GM21515 (cell line): ENCODE measurements at regions not wholly inside any gene's neighbourhood (a gene's known extent, or its start where the extent isn't known, plus 50 kb on each side); places are given as distances from the start of the nearest gene placed in this dataset.
"Not testable (repeated sequence)": the region's sequence is repeated elsewhere in the genome, so short reads cannot be mapped to it uniquely, and the experiment has no call there.

Source experiments
- ATAC-seq: cut with Tn5 transposase; IDR thresholded peaks from one replicate; pipeline ENCODE4 v1.9.1; 2021; ENCODE audit not compliant: unreplicated experiment

DNA sequence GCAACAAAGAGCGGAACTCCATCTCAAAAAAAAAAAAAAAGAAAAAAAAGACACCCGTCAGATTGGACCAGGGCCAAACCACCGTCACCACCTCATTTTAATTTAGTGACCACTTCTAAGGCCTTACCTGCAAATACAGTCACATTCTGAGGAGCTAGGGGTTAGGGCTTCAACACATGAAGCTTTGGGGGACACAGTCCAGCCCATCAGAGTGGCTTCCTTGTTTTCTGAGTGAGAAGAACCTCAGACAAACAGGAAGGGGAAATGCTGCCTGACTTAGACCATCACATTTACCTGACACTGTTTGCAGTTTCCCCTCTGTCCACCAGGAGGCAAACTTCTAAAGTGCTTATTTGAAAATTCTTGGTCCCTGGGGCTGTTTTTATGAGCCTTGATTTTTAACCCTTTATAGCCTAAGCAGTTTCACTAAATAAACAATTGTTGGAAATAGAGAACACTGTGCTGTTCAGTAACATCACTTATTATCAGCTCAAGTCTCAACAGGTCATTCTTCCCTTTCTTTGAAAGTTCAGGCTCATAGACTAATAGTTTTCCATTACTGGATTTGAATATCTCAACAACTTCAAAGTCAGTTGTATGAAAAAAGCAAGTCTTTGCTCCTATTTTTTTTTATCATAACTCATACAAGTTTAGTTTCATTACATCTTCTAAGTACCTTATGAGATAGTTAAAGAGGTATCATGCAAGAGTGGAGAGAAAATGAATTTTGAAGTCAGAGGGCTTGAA is 74.9 kb upstream of the WASF3 start:
- ATAC-seq: peak; percentile 75

DNA sequence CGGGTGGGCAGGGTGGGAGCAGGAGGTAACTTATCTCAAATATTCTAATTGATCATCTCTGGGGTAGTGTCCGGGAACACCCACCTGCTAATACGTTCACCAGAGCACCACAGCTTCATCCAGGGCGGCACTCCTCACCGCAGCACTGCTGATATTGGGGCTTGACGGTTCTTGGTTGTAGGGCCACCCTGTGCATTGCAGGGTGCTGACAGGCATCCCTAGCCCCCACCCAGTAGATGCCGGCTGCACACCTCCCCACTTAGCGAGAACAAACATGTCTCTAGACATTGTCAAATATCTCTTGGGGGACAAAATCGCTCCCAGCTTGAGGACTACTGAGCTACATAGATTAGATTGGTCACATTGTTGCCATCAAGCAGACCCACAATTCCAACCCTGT is 73.9 kb upstream of the WASF3 start:
- no peak for ATAC-seq

DNA sequence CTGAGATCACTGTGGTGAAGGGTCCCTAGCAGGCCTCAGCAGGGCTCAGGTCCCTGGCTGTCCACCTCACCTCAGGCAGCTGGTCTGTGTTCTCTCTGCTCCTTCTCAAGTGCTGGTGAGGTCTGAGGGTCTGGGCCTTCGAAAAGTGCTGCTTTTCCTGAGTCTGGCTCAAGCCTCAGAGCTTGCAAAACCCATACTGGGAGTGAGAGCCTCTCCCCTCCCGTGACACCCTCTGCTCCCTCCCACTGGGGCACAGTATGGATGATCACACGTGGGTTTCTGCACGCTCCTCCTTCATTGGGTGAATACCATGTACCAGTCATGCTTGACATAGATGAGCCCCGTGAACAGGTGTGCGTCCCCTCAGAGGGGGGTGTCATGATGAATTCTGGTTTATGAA is 73.3 kb upstream of the WASF3 start:
- ATAC-seq: no peak

DNA sequence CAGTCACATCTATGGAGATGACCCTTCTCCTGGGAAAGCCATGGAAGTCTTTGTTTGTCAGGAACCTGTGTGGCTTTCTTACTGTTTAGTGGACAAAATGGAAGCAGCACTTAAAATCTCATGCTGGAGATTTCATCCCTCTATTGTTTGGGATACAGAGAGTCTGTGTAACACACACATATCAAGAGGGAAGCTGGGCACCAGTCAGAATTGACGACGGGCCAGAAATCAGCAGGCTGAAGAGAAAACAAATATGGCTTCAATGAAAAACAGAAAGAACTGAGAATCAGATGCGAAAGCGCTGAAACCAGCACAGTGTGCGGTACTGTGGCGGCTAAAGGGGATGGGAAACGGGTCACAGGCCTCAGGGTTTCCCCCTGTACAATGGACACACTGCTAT is 72.2 kb upstream of the WASF3 start:
- ATAC-seq: no peak

DNA sequence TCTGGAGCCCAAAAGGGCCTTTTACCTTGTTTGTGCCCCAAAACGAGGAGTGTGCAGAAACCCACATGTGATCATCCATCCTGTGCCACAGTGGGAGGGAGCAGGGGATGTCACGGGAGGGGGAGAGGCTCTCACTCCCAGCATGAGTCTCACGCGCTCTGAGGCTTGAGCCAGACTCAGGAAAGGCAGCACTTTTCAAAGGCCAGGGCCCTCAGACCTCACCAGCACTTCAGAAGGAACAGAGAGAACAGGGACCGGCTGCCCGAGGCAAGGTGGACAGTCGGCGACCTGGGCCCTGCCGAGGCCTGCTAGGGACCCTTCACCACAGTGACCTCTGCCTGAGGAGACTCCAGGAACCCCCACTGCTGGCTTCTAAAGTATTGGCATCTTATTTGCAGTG is 71.7 kb upstream of the WASF3 start:
- ATAC-seq: no peak

DNA sequence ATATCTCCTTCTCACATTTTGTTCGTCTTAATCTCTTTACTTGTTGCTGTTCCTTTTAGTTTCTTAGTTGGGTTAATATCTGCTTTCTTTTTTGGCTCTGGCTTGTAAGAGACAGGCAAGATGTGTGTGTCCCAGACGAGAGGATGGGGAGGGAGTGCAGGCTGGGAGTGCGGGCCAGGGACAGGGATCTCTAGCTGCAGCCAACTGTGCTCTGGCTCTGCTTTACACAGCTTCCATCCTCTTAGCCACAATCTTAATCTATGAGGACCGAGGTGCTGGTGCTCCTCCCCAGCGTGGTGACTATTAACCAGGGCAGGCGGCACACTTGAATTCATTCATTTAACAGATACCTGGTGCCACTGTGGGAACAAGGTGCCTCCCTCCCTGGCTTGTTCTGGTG is 70.9 kb upstream of the WASF3 start:
- no peak for ATAC-seq

DNA sequence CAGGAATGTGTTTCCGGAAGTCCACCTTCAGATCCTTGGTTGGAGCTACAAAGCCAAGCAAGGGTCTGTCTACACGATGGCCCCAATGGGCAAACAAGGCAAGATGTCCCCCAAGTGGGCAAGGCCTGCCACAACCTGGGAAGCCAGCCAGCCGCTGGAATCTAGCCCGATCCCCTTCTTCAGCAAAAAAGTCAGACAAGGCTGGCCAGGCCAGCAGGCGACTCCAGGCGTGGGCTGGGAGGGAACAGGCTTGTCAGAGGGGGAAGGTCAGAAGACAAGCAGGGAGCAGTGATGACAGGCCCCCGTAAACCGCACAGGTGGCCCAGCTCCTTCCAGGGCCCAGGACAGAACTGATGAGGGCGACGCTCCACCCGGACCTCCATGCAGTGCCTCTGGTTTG is 69.7 kb upstream of the WASF3 start:
- no peak for ATAC-seq

DNA sequence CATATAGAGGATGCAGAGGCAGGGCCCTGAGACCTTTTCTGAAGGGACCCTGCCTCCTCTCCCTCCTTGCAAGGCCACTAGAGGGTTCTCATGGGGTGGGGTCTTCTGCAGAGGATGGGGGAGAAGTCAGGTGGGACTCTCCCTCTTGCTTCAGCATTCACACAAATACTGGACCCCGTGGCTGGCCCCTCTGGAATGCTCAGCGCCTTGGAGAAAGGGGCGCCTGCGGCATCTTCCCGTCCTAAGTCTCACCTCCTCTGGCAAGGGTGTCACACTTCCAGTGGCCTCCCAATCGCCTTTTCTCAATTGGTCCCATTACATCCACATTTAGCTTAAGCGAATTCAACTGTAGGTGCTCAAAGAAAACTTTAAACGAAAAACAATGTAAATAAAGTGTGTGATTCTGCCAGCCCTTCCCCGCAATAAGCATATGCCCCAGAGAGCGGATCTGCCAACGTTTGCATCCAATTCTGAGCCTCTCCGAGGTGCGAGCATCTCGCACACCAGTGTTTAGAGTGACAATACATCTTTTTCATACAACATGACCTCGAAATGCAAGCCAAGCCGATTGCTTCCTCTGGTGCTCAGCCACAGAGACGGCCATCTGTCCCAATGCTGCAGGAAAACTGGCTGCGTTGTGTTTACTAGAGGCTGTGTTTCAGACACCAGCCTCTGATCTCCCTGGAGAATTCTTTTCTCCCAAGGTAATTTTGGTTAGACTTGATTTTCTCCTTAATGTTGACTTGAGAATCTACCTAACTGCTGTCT is 69.1 kb upstream of the WASF3 start:
- no peak for ATAC-seq

DNA sequence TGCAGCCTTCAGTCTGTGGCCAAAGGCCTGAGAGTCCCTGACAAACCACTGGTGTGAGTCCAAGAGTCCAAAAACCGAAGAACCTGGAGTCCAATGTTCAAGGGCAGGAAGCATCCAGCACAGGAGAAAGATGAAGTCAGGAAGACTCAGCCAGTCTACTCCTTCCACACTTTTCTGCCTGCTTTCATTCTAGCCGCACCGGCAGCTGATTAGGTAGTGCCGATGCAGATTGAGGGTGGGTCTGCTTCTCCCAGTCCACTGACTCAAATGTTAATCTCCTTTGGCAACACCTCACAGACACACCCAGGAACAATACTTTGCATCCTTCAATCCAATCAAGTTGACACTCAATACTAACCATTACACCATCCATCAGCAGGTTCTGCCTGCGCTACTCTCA is 65.2 kb upstream of the WASF3 start:
- not testable (repeated sequence) for ATAC-seq

DNA sequence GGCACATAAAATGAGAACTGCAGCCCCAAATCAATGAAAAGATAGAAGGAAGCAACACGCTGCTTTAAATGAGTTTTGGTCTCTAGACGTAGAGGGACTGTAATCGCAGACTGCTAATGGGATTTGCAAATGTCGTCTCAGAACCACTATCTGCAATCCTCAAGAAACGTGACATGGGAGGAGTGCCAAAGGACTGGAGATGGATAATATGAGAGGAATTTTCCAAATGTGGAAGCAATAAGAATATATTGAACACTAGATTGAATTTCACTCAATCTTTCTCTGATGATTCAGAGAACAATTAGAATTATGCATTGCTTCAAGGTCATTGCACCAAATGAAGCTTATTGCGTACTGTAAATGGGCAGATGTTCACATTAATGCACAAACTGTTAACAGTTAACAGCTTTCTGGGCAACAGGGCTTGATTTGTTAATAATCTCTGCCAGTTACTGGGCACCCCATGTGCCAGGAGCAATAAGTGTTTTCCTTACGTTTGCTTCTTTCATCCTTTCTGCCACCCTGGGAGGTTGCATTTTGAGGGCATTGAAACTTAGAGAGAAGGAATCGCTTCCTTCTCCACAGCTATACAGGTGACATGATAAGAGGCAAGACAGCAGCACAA is 62.8 kb upstream of the WASF3 start:
- ATAC-seq: no peak

DNA sequence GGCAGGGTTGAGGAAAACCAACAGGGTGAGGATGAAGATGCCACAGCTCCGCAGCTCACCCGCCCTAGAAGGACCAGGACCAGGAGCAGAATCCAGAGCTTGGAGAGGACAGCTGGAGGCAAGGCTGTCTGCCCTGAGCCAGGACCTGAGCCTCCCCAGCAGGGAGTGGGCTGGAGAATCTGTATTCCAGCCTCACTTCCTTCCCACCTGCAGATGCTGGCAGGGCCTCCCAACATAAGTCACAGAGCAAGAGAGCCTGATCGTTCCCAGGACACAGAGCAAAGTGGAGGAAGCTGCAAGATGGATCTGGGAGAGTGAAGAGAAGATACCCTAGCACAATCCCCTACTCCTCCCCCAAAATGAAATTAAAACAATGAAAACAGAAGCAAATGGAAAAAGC is 61.7 kb upstream of the WASF3 start:
- no peak for ATAC-seq

DNA sequence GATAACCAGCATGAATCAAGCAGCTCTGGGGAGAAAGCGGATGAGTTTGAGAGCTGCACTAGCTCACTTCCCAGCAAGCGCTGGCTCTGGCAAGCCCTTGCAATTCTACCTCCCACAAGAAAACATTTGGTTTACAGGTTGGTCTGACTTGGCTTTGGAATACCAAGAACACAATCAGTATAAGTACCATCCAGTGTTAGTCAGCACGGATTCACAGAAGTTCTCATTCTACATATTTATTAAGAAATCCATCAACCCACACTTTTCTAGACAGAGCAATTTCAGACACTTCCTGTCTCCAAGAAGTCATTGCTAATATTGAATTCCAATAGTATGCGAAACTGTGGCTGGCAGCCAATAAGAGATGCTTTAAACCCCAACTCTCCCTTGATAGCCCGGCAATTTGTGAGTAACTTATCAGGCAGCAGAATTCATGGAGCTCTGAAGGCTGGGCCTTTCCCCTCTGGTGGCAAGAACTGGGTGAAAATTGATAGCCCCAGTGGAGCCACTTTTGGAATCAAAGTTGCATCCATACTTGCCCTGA is 59.4 kb upstream of the WASF3 start:
- no peak for ATAC-seq

DNA sequence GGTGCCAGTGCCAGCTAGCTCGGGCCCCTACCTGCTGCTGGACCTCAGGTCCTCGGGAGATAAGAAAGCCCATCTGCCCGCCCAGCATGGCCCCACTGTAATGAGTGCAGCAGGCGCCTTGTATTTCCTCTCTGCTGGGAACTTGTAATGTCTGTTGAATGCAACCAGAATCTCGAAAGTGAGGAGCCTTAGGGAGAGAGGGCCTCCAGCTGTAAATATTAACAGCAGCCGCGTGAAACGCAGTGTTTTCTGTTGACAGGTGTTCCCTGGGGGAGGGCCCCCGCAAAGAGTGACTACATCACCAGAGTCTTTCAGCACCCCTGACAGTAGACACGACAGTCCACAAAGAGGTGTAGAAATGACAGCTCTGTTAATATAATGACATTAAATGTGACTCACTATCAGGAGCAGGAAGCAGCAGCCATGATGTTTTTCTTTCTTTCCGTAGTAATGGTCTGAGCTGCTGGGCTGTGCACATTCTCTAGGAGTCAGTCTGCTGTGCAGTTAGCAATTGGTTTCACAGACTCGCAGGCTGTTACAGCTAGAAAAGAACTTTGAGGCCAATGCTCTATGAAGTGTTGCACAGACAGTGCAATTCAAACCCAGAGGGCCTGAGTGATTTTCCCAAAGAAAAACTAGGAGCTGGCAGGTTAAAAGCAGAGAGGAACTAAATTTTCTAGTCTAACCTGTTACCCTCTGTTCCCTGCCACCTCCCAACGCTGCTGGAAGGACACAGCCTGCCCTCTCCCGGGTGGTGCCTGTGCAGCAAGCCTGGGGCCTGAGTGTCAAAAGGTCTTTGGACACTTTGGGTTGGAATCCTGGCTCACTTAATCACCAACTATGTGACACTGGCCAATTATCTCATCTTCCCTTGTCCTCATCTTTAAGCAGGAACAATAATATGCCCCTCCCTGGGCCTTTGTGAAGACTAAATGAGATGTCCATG is 58.6 kb upstream of the WASF3 start:
- ATAC-seq: no peak

DNA sequence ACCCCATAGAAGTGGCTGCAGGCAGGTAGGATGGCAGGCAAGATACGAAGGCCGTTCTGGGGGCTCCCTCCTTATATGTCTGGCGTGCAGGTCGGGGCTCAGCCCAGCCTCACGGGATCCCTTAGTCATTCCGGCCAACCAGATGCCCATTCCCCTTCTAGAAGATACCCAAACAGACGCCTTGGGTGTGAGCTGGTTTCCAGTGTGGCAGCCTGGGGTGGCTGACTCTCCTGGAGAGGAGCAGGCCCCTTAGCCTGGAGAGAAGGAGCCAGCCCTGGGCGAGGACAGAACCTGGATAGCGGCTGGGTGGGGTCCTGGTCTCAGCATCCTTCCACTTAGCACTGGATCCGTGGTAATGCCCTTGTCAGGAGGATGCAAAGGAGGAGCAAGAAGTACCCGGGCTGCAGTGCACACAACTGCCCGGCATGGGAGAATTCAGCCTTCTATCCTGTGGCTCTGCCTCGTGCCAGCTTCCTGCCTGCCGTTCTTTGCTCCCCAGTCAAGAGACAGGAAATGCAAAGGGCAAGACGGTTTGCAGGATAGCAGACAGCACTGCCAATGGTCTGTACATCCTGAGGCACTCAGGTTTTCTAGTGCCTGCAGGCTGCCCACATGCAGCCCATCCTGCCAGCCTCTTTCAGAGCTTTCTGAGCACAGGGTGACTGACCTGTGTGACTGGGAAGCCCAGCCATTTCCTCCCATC is 56.7 kb upstream of the WASF3 start:
- ATAC-seq: no peak

DNA sequence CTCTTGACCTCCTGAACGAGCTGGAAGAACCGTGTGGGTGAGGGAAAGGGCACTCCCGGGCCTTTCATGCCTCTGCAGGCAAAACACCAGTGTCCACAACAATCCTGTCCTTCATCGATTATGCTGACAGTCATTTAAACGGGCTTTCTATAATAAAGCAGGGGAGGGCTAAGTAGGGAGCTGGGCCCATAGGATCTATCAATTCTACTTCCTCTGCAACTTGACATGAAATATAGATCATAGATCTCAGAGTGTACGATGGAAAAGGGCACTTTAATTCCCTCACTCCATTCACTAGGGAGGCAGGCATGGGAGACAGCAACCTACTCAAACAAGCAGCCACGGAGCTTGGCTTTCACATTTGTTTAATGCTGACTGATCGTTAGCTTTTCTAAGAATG is 55.8 kb upstream of the WASF3 start:
- ATAC-seq: no peak

DNA sequence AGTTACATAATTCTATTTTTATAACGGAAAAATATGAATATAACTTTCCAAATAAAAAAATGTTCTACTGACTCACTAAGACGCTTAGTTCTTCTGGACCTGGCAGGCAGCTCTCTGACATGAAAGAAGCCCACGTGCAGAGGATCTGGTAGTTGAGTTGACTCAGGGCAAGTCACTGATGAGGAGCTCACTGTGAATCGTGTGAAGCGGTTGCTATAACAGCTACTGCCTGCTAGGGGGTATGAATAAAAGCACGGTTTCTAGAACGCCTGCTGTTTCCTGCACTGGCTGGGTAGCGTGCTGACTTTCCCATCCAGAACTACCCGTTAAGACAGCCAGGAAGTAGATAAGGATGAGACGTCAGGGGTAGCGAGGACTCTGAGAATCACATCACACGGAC is 54.7 kb upstream of the WASF3 start:
- no peak for ATAC-seq

DNA sequence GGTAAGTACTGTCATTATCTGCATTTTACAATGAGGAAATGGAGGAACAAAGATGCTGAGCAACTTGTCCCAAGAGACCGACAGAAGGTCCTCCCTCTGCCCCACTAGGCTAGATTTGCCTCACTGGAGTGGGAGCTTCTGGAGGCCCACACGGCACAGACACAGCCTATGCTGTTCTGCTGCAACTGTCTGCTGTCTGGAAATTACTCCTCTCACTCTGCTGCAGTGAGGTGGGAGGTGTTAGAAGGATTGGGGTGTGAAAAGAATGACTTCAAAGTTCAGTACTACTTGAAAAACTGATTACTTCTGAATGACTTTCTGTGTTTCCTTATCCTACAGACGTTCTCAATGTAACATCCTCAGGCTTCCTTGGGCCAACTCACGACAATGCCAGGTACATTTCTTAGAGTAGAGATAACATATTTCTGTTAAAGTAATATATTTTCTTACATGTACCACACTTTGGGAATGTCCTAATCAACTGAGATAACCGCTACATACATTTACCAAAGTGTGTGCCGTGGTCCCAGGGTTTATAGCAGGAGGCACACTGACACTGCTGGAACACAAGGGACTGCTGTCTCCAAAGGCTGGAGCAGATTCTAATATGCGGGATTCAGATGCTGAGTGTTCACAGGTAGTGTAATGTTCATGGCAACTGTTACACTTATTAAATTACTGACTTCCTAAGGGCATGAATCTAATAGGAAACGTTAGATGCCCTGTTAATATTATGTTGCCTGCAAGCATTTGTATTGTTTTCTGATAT is 53.5 kb upstream of the WASF3 start:
- ATAC-seq: no peak
